K562 (cell line): ENCODE measurements at regions not wholly inside any gene's neighbourhood (a gene's known extent, or its start where the extent isn't known, plus 50 kb on each side); places are given as distances from the start of the nearest gene placed in this dataset.

Source experiments
- ATAC-seq: fragments of 200-7000 bp; cut with Tn5 transposase; 3 replicates; pipeline ENCODE4 v1.9.1; 2020; ENCODE audit warnings: moderate library complexity
- BruUV-seq: library from RNA; stranded (reverse); fragments of 400-500 nt; replicated peaks from 2 replicates; lab custom pipeline; 2021; lab: Mats Ljungman, UMichigan
- CTCF ChIA-PET: fragments of 300-600 bp; formaldehyde crosslinking; extraction: SDS; loops from one replicate; lab custom pipeline; 2021; ENCODE audit warnings: low intra/inter-chr PET ratio; lab: Yijun Ruan, JAX
- POLR2A ChIA-PET: fragments of 300-600, 350-650 bp; sonication (Branson Sonifier 250); formaldehyde crosslinking; extraction: SDS; loops from one replicate; lab custom pipeline; 2021; ENCODE audit warnings: antibody characterized with exemption, inconsistent platforms; lab: Yijun Ruan, JAX
- DNase-seq, 4 experiments: peaks; one replicate each; pipeline versions ENCODE4 v3.0.0 to v3.0.0-alpha.2; 2011 to 2018; ENCODE audit warnings: low spot score in 3 of 4, mixed read lengths in 3 of 4; ENCODE audit errors: extremely low read depth in 1 of 4
- FAIRE-seq: peaks from 2 replicates; lab custom pipeline; 2011; peaks lifted over from hg19 to GRCh38; lab: Jason Lieb, UNC
- H2AFZ ChIP-seq: 2 replicates; pipeline ENCODE4 v1.6.0; 2011; ENCODE audit warnings: low read depth, low read length, control low read depth, inconsistent platforms
- H3K27ac ChIP-seq: fragments of 200-600 bp; 3 replicates; pipeline ENCODE4 v1.8.0; 2011; ENCODE audit warnings: low read depth, mild to moderate bottlenecking, control low read depth, inconsistent platforms, low read length, moderate library complexity, mixed read lengths; ENCODE audit errors: extremely low read depth
- H3K27me3 ChIP-seq, 2 experiments: fragments of 300-600 bp in 1 of 2; 2 replicates in 1 of 2; 3 replicates in 1 of 2; pipeline versions ENCODE4 v1.6.0 to v1.8.0; 2011; ENCODE audit warnings: inconsistent platforms in 2 of 2, low read length in 2 of 2, mild to moderate bottlenecking in 1 of 2, mixed read lengths in 1 of 2, moderate library complexity in 1 of 2; ENCODE audit not compliant: control insufficient read depth in 2 of 2, insufficient read depth in 2 of 2
- H3K36me3 ChIP-seq: fragments of 300-600 bp; 3 replicates; pipeline ENCODE4 v1.8.0; 2011; ENCODE audit warnings: mild to moderate bottlenecking, low read length, inconsistent platforms; ENCODE audit not compliant: control insufficient read depth, insufficient read depth
- H3K4me1 ChIP-seq, 2 experiments: fragments of 200-600 bp in 1 of 2; replicated peaks in 1 of 2; 2 replicates in 1 of 2; 3 replicates in 1 of 2; pipeline versions ENCODE4 v1.5.1 to v1.8.0; 2011; ENCODE audit warnings: inconsistent platforms in 2 of 2, low read length in 2 of 2, mild to moderate bottlenecking in 1 of 2, mixed read lengths in 1 of 2, moderate library complexity in 1 of 2; ENCODE audit not compliant: control insufficient read depth in 2 of 2, insufficient read depth in 2 of 2
- H3K4me2 ChIP-seq: 2 replicates; pipeline ENCODE4 v1.6.1; 2011; ENCODE audit warnings: low read length, control low read depth, inconsistent platforms, mixed read lengths; ENCODE audit not compliant: insufficient read depth
- H3K4me3 ChIP-seq: fragments of 200-600 bp; sonication (generic), shearing (Covaris generic); 2 replicates; pipeline ENCODE4 v1.5.1; 2016; ENCODE audit warnings: control low read depth, inconsistent platforms
- H3K79me2 ChIP-seq: fragments of 200-600 bp; 3 replicates; pipeline ENCODE4 v1.8.0; 2011; ENCODE audit warnings: low read length, inconsistent platforms; ENCODE audit not compliant: control insufficient read depth, insufficient read depth
- H3K9ac ChIP-seq, 2 experiments: 2 replicates each; pipeline versions ENCODE4 v1.6.0 to v1.6.1; 2011; ENCODE audit warnings: low read depth in 2 of 2, low read length in 2 of 2, control low read depth in 1 of 2, inconsistent platforms in 1 of 2, mild to moderate bottlenecking in 1 of 2, mixed read lengths in 1 of 2; ENCODE audit not compliant: insufficient read depth in 1 of 2
- H3K9me1 ChIP-seq: one replicate; pipeline ENCODE4 v1.6.0; 2011; ENCODE audit warnings: inconsistent platforms, mild to moderate bottlenecking, low read length, moderate library complexity; ENCODE audit not compliant: control insufficient read depth, insufficient read depth
- H3K9me3 ChIP-seq: replicated peaks from 2 replicates; pipeline ENCODE4 v1.5.1; 2011; ENCODE audit warnings: low read depth, low read length, inconsistent platforms; ENCODE audit not compliant: control insufficient read depth, insufficient read depth
- H4K20me1 ChIP-seq: replicated peaks from 2 replicates; pipeline ENCODE4 v1.6.1; 2011; ENCODE audit warnings: low read length, inconsistent platforms, mixed read lengths; ENCODE audit not compliant: control insufficient read depth, insufficient read depth
- CC2D1A ChIP-seq: fragments of 450-650 bp; IDR thresholded peaks from 2 replicates; pipeline ENCODE4 v1.6.1; 2017; ENCODE audit warnings: mild to moderate bottlenecking
- ZBTB34 ChIP-seq: fragments of 250-450 bp; sonication (Bioruptor Pico); IDR thresholded peaks from 2 replicates; pipeline ENCODE4 v1.8.0; 2021; ENCODE audit warnings: mild to moderate bottlenecking, moderate library complexity
- WGBS: fragments of 100-300 bp; shearing (Covaris generic); methylation state at CpG from one replicate; pipeline ENCODE4 v1.1.6; 2016; ENCODE audit warnings: low coverage, mixed read lengths; ENCODE audit not compliant: insufficient coverage; ENCODE audit errors: missing lambda C conversion rate; 5-methylcytosine and 5-hydroxymethylcytosine counted together
- in situ Hi-C: fragments of 300-500 bp; cut with MboI; formaldehyde crosslinking; loops from 4 replicates; pipeline ENCODE4 v1.15.0; 2018; ENCODE audit warnings: inconsistent platforms, mixed read lengths
- intact Hi-C: fragments of 100-400 bp; cut with micrococcal nuclease; formaldehyde crosslinking; loops from 2 replicates; pipeline ENCODE4 v1.14.2; 2022
- TF ChIP-seq, protein P1 (sequence below), 2 experiments: fragments of 450-650 bp; conservative IDR thresholded peaks; 2 replicates each; pipeline ENCODE4 v1.6.1; 2017; ENCODE audit warnings: mild to moderate bottlenecking in 2 of 2, moderate library complexity in 2 of 2

GRCh38 chr4:64465263-64465662, 56.0 kb upstream of the TECRL start:
- Histone ChIP-seq H3K9me3 (no peaks in the 10 kb centered on the region; the same call in 1 of the 2 replicates), H3K9me1 (no peaks in the 10 kb centered on the region), H3K27me3 (no peaks in the 10 kb centered on the region), H3K79me2 (no peaks in the 10 kb centered on the region), H3K27ac (no peak overlapping the region), H3K9ac (no peak overlapping the region), H4K20me1 (no peaks in the 10 kb centered on the region), H3K4me3 (no peak overlapping the region), H3K4me2 (no peak overlapping the region), H2AFZ (no peak overlapping the region), H3K4me1 (no peaks in the 10 kb centered on the region), H3K36me3 (no peaks in the 10 kb centered on the region)
- CTCF ChIA-PET: no interaction called here
- in situ Hi-C loops: no loop called here
- DNase-seq (no peak), FAIRE-seq (no peak), ATAC-seq (no peak)
- TF ChIP-seq, protein P1, sequence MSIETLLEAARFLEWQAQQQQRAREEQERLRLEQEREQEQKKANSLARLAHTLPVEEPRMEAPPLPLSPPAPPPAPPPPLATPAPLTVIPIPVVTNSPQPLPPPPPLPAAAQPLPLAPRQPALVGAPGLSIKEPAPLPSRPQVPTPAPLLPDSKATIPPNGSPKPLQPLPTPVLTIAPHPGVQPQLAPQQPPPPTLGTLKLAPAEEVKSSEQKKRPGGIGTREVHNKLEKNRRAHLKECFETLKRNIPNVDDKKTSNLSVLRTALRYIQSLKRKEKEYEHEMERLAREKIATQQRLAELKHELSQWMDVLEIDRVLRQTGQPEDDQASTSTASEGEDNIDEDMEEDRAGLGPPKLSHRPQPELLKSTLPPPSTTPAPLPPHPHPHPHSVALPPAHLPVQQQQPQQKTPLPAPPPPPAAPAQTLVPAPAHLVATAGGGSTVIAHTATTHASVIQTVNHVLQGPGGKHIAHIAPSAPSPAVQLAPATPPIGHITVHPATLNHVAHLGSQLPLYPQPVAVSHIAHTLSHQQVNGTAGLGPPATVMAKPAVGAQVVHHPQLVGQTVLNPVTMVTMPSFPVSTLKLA (conservative IDR thresholded peaks at IDR 0.05): no peak
- TF ChIP-seq CC2D1A (no peak), ZBTB34 (CRISPR knock-in tag) (no peak)
- WGBS: 6% methylated on average over 4 of the region's 4 CpGs
- BruUV-seq: no TSS peak
- intact Hi-C loops: no loop called here
- POLR2A ChIA-PET: no interaction called here
